ENCODE measurements at regions not wholly inside any gene's neighbourhood (a gene's known extent, or its start where the extent isn't known, plus 50 kb on each side); places are given as distances from the start of the nearest gene placed in this dataset.

- TF ChIP-seq ZSCAN5A (tag by site-specific recombination; IDR thresholded peaks at IDR 0.05) = no peak
- 0 out of 2 replicates have a peak, but pooled peaks have one; percentile 13 for TF ChIP-seq ZNF366 (tag by site-specific recombination; conservative IDR thresholded peaks at IDR 0.05)
- no peak for TF ChIP-seq ZNF544 (tag by site-specific recombination; IDR thresholded peaks at IDR 0.05)
- TF ChIP-seq GLIS1 (tag by site-specific recombination; IDR thresholded peaks at IDR 0.05) = peak; percentile 56
- no peak for TF ChIP-seq ZNF174 (tag by site-specific recombination; IDR thresholded peaks at IDR 0.05)
- TF ChIP-seq FEZF1 (tag by site-specific recombination; IDR thresholded peaks at IDR 0.05) = peak; percentile 23; the same call in 1 of the 2 replicates
- TF ChIP-seq ZNF2 (tag by site-specific recombination; IDR thresholded peaks at IDR 0.05) = no peak
- peak; percentile 90 for TF ChIP-seq ZNF341 (tag by site-specific recombination; IDR thresholded peaks at IDR 0.05; ENCODE audit: low read depth)
- TF ChIP-seq ZIC2 (tag by site-specific recombination; IDR thresholded peaks at IDR 0.05) = peak; percentile 64
- TF ChIP-seq HIC1 (tag by site-specific recombination; IDR thresholded peaks at IDR 0.05) = no peak
- TF ChIP-seq ZNF16 (tag by site-specific recombination; IDR thresholded peaks at IDR 0.05; ENCODE audit: low read depth) = no peak
- no peak for TF ChIP-seq ZFP69B (tag by site-specific recombination; IDR thresholded peaks at IDR 0.05)
- TF ChIP-seq ZNF654 (tag by site-specific recombination; IDR thresholded peaks at IDR 0.05; ENCODE audit: low read depth) = no peak
- peak; percentile 33 for TF ChIP-seq ZNF585B (tag by site-specific recombination; IDR thresholded peaks at IDR 0.05)
- no peak for TF ChIP-seq ZNF184 (tag by site-specific recombination; IDR thresholded peaks at IDR 0.05)
- no peak for TF ChIP-seq ZBTB20 (tag by site-specific recombination; IDR thresholded peaks at IDR 0.05)
- no peak for TF ChIP-seq ZNF645 (tag by site-specific recombination; IDR thresholded peaks at IDR 0.05)
- no peak for TF ChIP-seq ZNF610 (tag by site-specific recombination; IDR thresholded peaks at IDR 0.05; ENCODE audit: borderline replicate concordance)
- TF ChIP-seq PRDM4 (tag by site-specific recombination; IDR thresholded peaks at IDR 0.05) = peak; percentile 88
- TF ChIP-seq ZNF600 (tag by site-specific recombination; IDR thresholded peaks at IDR 0.05) = peak; percentile 53; the same call in 1 of the 2 replicates
- TF ChIP-seq ZNF155 (tag by site-specific recombination; IDR thresholded peaks at IDR 0.05) = no peak
- no peak for TF ChIP-seq ZNF114 (tag by site-specific recombination; IDR thresholded peaks at IDR 0.05)
- no peak for TF ChIP-seq ZNF391 (tag by site-specific recombination; IDR thresholded peaks at IDR 0.05; ENCODE audit: borderline replicate concordance, low read depth)
- no peak for TF ChIP-seq ZNF791 (tag by site-specific recombination; IDR thresholded peaks at IDR 0.05)
- no peak for TF ChIP-seq SETDB1 (IDR thresholded peaks at IDR 0.05; ENCODE audit: insufficient read length, low read length)
- no peak for TF ChIP-seq ZNF19 (tag by site-specific recombination; IDR thresholded peaks at IDR 0.05; ENCODE audit: low read depth)
- TF ChIP-seq ZNF18 (tag by site-specific recombination; IDR thresholded peaks at IDR 0.05) = 0 out of 2 replicates have a peak, but pooled peaks have one; percentile 47
- peak; percentile 42; the same call in 1 of the 2 replicates for TF ChIP-seq ZNF398 (tag by site-specific recombination; IDR thresholded peaks at IDR 0.05)
- peak; percentile 8; the same call in 1 of the 2 replicates for TF ChIP-seq PRDM1 (tag by site-specific recombination; IDR thresholded peaks at IDR 0.05)
- TF ChIP-seq ELK4 (IDR thresholded peaks at IDR 0.05; ENCODE audit: borderline replicate concordance, low read depth, low read length) = no peak
Observed at GRCh38 chr17:77471984-77472461, 331.3 kb downstream of the SEC14L1 start (continued).
